Endothelial cell of umbilical vein (primary cell): ENCODE measurements at regions not wholly inside any gene's neighbourhood (a gene's known extent, or its start where the extent isn't known, plus 50 kb on each side); places are given as distances from the start of the nearest gene placed in this dataset.

Experiments used
- BruUV-seq: library from RNA; stranded (reverse); fragments of 400-500 nt; replicated peaks from 2 replicates; lab custom pipeline; 2021; lab: Mats Ljungman, UMichigan
- CTCF ChIA-PET: fragments of 300-600, 350-600 bp; sonication (Branson Sonifier 250); formaldehyde crosslinking; loops from one replicate; lab custom pipeline; 2021; ENCODE audit warnings: antibody characterized with exemption, inconsistent platforms; lab: Charles Lee
- POLR2A ChIA-PET: fragments of 300-600, 350-600 bp; sonication (Branson Sonifier 250); formaldehyde crosslinking; loops from one replicate; lab custom pipeline; 2021; ENCODE audit warnings: antibody characterized with exemption, inconsistent platforms; lab: Charles Lee
- DNase-seq: peaks from one replicate; pipeline ENCODE4 v3.0.0-alpha.2; 2011; ENCODE audit warnings: low read depth, low spot score
- FAIRE-seq: peaks from 2 replicates; lab custom pipeline; 2011; peaks lifted over from hg19 to GRCh38; lab: Jason Lieb, UNC
- H2AFZ ChIP-seq: 2 replicates; pipeline ENCODE4 v1.6.0; 2012; ENCODE audit warnings: low read depth, low read length, control low read depth, inconsistent platforms
- H3K27ac ChIP-seq: 2 replicates; pipeline ENCODE4 v1.5.1; 2011; ENCODE audit warnings: low read depth, mild to moderate bottlenecking, control low read depth, low read length, moderate library complexity; ENCODE audit not compliant: insufficient read depth
- H3K27me3 ChIP-seq, 2 experiments: 2 replicates each; pipeline versions ENCODE4 v1.6.0 to v1.6.1; 2011; ENCODE audit warnings: low read length in 2 of 2, mixed read lengths in 1 of 2; ENCODE audit not compliant: control insufficient read depth in 2 of 2, insufficient read depth in 2 of 2
- H3K36me3 ChIP-seq, 2 experiments: 2 replicates in 1 of 2; 3 replicates in 1 of 2; pipeline ENCODE4 v1.5.1; 2011; ENCODE audit warnings: low read length in 2 of 2, mild to moderate bottlenecking in 1 of 2, moderate library complexity in 1 of 2; ENCODE audit not compliant: control insufficient read depth in 2 of 2, insufficient read depth in 2 of 2; ENCODE audit errors: extremely low read depth in 1 of 2
- H3K4me1 ChIP-seq: 3 replicates; pipeline ENCODE4 v1.5.1; 2011; ENCODE audit warnings: mild to moderate bottlenecking, low read length; ENCODE audit not compliant: control insufficient read depth, insufficient read depth; ENCODE audit errors: extremely low read depth
- H3K4me2 ChIP-seq: 2 replicates; pipeline ENCODE4 v1.6.1; 2011; ENCODE audit warnings: low read length, control low read depth, mixed read lengths; ENCODE audit not compliant: insufficient read depth
- H3K4me3 ChIP-seq, 3 experiments: fragments of 200-600 bp in 1 of 3; sonication (generic), shearing (Covaris generic) in 1 of 3; replicated peaks in 1 of 3; 2 replicates each; pipeline ENCODE4 v1.5.1; 2011 to 2016; ENCODE audit warnings: control low read depth in 3 of 3, low read length in 3 of 3, mild to moderate bottlenecking in 2 of 3, inconsistent platforms in 1 of 3, low read depth in 1 of 3, moderate library complexity in 1 of 3; ENCODE audit not compliant: insufficient read depth in 1 of 3
- H3K79me2 ChIP-seq: 2 replicates; pipeline ENCODE4 v1.6.0; 2012; ENCODE audit warnings: low read length, inconsistent platforms; ENCODE audit not compliant: control insufficient read depth, insufficient read depth
- H3K9ac ChIP-seq: replicated peaks from 2 replicates; pipeline ENCODE3; 2011; ENCODE audit warnings: low read length, control low read depth; ENCODE audit not compliant: insufficient read depth; ENCODE audit errors: extremely low read depth
- H3K9me1 ChIP-seq: replicated peaks from 3 replicates; pipeline ENCODE4 v1.6.0; 2011; ENCODE audit warnings: mild to moderate bottlenecking, low read length; ENCODE audit not compliant: control insufficient read depth, insufficient read depth; ENCODE audit errors: extremely low read depth
- H3K9me3 ChIP-seq: replicated peaks from 2 replicates; pipeline ENCODE4 v1.5.1; 2012; ENCODE audit warnings: low read length, inconsistent platforms; ENCODE audit not compliant: control insufficient read depth, insufficient read depth
- H4K20me1 ChIP-seq: replicated peaks from 2 replicates; pipeline ENCODE3; 2011; ENCODE audit warnings: mild to moderate bottlenecking, low read length; ENCODE audit not compliant: control insufficient read depth, insufficient read depth; ENCODE audit errors: extremely low read depth
- EZH2 ChIP-seq: IDR thresholded peaks from 2 replicates; pipeline ENCODE4 v1.6.1; 2012; ENCODE audit warnings: borderline replicate concordance, low read depth, mild to moderate bottlenecking, moderate library complexity, low read length, inconsistent platforms; ENCODE audit not compliant: severe bottlenecking
- FOS ChIP-seq: IDR thresholded peaks from 2 replicates; pipeline ENCODE4 v1.6.1; 2011; ENCODE audit warnings: mild to moderate bottlenecking, low read length, moderate library complexity, borderline replicate concordance; ENCODE audit not compliant: insufficient read depth
- GATA2 ChIP-seq: IDR thresholded peaks from 2 replicates; pipeline ENCODE4 v1.7.0; 2011; ENCODE audit warnings: low read depth, mild to moderate bottlenecking, moderate library complexity, mixed read lengths, low read length; ENCODE audit not compliant: insufficient read length, insufficient read depth
- JUN ChIP-seq: IDR thresholded peaks from 2 replicates; pipeline ENCODE4 v1.6.1; 2011; ENCODE audit warnings: borderline replicate concordance, low read depth; ENCODE audit not compliant: insufficient read length, insufficient read depth
- MYC ChIP-seq: IDR thresholded peaks from one replicate; pipeline ENCODE4 v1.6.1; 2011; ENCODE audit warnings: mild to moderate bottlenecking, low read depth, low read length
- POLR2A ChIP-seq: IDR thresholded peaks from 2 replicates; pipeline ENCODE4 v1.6.1; 2012; ENCODE audit warnings: low read depth, mild to moderate bottlenecking, control low read depth, low read length
- POLR2AphosphoS5 ChIP-seq: IDR thresholded peaks from 2 replicates; pipeline ENCODE4 v1.6.1; 2012; ENCODE audit warnings: low read depth, mild to moderate bottlenecking, control low read depth, low read length, moderate library complexity; ENCODE audit not compliant: insufficient read depth
- dilution Hi-C: fragments of 300-500 bp; cut with MboI; formaldehyde crosslinking; loops from one replicate; pipeline ENCODE4 v1.15.0; 2019; ENCODE audit warnings: low sequenced_read_pairs; ENCODE audit not compliant: extremely low pct_ligation_motif_present
- intact Hi-C: fragments of 100-400 bp; cut with micrococcal nuclease; formaldehyde crosslinking; loops from one replicate; pipeline ENCODE4 v1.10.0; 2022
- TF ChIP-seq, protein P1 (sequence below): IDR thresholded peaks from 2 replicates; pipeline ENCODE4 v1.6.1; 2011; ENCODE audit not compliant: insufficient read depth, insufficient read length
- TF ChIP-seq, protein P2 (sequence below), 2 donors: IDR thresholded peaks; 1 replicate in 1 of 2; 2 replicates in 1 of 2; pipeline ENCODE4 v1.5.1; 2011; ENCODE audit warnings: low read length in 2 of 2, mild to moderate bottlenecking in 2 of 2, moderate library complexity in 2 of 2, control low read depth in 1 of 2, inconsistent platforms in 1 of 2, low read depth in 1 of 2; ENCODE audit not compliant: insufficient read depth in 1 of 2; ENCODE audit errors: extremely low read depth in 1 of 2

DNA sequence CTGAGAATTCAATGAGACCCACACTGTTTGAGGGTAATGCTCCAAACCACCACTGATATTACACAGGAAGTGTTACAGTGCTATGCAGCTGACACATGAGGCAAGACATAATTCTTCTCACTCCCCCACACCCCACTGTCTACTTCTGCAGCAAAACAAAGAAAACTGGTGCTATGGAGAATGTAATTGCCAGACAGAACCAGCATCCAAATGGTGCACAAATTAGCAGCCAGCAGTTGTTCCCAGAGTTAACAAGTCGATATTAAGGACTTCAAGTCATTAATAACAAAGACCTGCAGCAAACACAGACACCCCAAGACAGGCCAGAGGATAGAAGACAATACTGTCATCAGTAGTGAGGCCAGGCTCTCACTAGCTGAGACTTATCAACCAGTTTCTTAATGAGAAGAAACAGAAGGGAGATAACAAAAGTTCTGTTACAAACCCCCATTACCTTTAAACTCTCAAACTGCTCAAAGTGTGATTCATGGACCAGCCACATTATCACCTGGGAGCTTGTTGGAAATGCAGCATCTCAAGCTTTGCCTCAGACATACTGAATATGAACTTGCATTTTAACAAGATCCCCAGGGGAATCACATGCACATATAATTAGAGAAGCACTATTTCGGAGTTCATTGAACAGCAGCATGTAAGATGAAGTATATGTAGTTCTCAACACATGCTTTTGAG, 58.7 kb upstream of the FNDC3B start:
- dilution Hi-C loops = no loop called here
- H3K27ac ChIP-seq = no peak overlapping the region
- no peaks in the 10 kb centered on the region for H3K79me2 ChIP-seq
- FAIRE-seq = no peak
- no peak overlapping the region for H3K4me2 ChIP-seq
- no peaks in the 10 kb centered on the region for H3K36me3 ChIP-seq
- H2AFZ ChIP-seq = no peak overlapping the region
- no peaks in the 10 kb centered on the region for H3K9me1 ChIP-seq
- no peaks in the 10 kb centered on the region for H3K4me1 ChIP-seq
- no peak overlapping the region for H3K9ac ChIP-seq
- H3K9me3 ChIP-seq = no peaks in the 10 kb centered on the region
- CTCF ChIA-PET = interaction anchor here (0.7 kb wide), 1 partner anchor 46 kb away, joined by 4 read pairs; no protein-coding TSS in a partner anchor
- no peaks in the 10 kb centered on the region for H4K20me1 ChIP-seq
- POLR2A ChIA-PET = no interaction called here
- DNase-seq = no peak
- BruUV-seq = no TSS peak
- H3K4me3 ChIP-seq = no peak overlapping the region
- intact Hi-C loops = no loop called here
- no peaks in the 10 kb centered on the region for H3K27me3 ChIP-seq
- TF ChIP-seq MYC (no peak), GATA2 (no peak), JUN (no peak), POLR2A (no peak), FOS (no peak), EZH2 (no peak), POLR2AphosphoS5 (no peak)
- TF ChIP-seq, protein P1, sequence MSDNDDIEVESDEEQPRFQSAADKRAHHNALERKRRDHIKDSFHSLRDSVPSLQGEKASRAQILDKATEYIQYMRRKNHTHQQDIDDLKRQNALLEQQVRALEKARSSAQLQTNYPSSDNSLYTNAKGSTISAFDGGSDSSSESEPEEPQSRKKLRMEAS = no peak
- TF ChIP-seq, protein P2, sequence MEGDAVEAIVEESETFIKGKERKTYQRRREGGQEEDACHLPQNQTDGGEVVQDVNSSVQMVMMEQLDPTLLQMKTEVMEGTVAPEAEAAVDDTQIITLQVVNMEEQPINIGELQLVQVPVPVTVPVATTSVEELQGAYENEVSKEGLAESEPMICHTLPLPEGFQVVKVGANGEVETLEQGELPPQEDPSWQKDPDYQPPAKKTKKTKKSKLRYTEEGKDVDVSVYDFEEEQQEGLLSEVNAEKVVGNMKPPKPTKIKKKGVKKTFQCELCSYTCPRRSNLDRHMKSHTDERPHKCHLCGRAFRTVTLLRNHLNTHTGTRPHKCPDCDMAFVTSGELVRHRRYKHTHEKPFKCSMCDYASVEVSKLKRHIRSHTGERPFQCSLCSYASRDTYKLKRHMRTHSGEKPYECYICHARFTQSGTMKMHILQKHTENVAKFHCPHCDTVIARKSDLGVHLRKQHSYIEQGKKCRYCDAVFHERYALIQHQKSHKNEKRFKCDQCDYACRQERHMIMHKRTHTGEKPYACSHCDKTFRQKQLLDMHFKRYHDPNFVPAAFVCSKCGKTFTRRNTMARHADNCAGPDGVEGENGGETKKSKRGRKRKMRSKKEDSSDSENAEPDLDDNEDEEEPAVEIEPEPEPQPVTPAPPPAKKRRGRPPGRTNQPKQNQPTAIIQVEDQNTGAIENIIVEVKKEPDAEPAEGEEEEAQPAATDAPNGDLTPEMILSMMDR (IDR thresholded peaks at IDR 0.05; ENCODE audit: extremely low read depth in 1 of 2, insufficient read depth in 1 of 2, low read depth in 1 of 2, low read length in 2 of 2) = no peak
